Effector CD4-positive, alpha-beta T cell (primary cell): ENCODE measurements at regions not wholly inside any gene's neighbourhood (a gene's known extent, or its start where the extent isn't known, plus 50 kb on each side); places are given as distances from the start of the nearest gene placed in this dataset.

Source experiments
- DNase-seq: peaks from one replicate; pipeline ENCODE4 v3.0.0-alpha.2; 2020

DNA sequence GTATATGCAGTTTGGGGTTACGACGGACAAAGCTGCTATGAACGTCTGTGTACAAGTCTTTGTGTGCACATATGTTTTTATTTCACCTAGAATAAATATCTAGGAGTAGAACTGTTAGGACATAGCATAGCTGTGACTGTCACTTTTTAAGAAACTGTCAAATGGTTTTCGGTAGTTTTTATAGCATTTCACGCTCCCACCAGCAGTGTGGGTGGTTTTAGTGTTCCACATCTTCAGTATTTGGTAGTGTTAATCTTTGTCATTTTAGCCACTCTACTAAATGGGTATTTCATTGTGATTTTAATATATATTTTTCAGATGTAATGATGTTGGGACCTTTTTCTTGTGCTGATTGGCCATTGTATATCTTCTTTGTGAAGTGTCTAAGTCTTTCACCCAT is 109.1 kb upstream of the BCAT1 start:
- DNase-seq, result no peak

DNA sequence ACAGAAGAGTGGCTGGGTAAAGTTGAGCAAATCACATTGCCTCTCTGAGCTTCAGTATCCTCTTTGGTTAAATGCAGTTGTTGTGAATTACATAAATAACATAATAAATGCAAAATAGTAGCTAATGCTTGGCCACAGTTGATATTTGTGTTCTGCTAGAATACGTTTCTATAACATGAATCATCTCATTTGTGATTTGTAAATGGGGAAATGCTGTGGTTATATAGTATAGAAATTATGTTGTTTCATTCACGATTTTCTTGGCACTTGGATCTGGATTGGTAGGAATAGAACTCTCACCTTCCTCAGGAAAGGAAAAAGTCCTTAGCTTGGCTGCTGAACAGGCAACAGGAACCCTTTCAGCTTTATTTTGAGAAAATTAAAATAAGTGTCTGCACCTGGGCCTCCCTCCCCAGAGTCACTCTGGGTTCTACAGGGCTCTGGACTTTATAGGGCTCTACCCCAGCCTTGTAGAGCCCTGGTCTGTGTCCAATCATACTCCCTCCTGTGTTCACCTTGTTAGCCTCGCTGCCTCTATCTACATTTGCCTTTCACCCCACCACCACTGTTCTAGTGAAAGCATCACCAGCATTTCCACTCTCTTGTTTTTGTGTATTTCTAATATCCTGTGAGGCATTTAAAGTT is 107.7 kb upstream of the BCAT1 start:
- DNase-seq, result no peak

- no peak for DNase-seq
Observed at GRCh38 chr12:25056011-25056410, 107.1 kb upstream of the BCAT1 start.

DNA sequence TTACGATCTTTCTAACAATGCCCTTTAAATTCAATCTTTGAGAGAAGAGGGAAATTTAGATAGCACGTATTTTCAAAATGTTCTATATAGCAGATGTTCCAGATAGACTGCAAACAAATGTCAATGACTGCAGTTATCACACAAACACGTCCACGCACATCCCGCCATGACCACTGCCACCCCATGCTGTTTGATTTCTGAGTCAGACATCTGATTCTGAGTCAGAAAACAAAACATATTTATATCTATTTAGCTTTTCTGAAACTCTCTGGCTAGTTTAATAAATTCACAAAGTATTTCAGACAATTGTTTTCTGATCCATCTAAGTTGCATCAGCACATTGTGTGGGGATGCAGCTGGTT is 105.9 kb upstream of the BCAT1 start:
- DNase-seq, result peak; percentile 25

- no peak for DNase-seq
Observed at GRCh38 chr12:25054076-25054782, 105.3 kb upstream of the BCAT1 start.

DNA sequence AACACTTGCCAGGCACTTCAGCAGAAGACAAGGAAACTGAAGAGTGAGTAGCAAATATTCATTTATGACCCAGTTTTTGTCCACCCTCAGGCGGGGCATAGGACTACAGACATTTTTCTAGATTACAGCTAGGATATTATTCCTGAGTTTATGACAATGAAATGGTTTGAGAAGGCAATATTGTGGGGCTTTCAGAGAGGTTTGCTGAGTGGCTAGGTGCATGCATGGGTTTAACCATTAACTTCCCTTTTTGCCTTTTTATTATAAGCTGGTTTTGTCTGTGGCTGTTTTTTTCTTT is 104.0 kb upstream of the BCAT1 start:
- no peak for DNase-seq

DNA sequence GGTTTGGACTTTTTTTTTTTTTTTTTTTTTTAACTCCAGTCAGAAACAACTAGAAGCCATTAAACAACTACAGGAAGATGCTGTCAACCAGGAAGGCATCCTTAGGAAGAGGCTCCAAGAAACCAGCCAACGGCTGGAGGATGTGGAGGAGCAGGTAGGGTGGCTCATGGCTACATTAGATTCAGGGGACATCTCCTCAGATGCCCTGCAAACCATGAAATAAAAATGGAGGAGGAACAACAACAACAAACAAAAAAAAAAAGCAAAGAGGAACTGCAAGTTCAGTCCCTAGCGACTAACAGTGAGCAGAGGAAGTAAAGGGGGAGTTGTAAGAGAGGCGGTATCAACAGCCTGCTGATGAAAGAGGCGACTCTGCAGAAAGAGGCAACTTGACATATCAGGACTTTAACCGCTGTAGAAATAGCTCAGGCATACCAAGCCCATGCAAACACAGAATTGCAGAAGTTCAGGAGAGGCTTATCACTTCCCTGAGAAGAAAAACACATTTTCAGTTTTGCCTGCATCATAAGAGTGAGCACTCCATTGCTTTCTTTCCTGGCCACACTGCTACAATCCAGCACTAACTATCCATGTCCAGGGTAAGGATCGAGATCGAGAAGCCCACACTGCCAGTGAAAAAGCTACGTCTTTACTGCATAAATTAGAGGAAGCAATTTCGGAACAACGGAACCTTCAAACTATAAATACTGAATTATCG is 103.5 kb upstream of the BCAT1 start:
- DNase-seq, result peak; percentile 39

DNA sequence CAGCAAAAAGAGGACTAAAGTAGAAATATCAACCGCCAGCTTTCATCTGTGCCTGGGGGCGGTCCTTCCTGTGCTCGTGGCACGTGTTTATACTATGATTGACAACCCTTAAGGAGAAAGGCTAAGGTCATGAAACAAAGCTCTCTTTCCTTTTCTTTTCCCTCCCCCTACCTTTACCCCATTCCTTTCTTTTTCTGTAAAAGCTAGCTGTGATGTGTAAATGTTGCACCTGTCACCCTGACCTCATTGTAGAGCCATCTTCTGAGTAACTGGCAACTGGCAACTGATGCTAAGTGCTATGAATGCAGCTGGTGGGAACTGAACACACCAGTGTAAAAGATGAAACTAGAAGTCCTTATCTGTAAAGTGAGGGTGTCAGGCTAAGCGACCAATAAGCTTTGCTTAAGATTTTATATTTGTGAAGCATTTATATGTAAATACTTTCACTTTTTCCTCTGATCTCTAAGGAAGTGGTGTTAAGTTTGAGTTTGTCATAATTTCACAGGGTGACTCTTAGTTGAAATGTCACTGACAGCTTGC is 102.8 kb upstream of the BCAT1 start:
- DNase-seq, result peak; percentile 40

- no peak for DNase-seq
Observed at GRCh38 chr12:25051171-25051570, 102.3 kb upstream of the BCAT1 start.

- no peak for DNase-seq
Observed at GRCh38 chr12:25045869-25046268, 97.0 kb upstream of the BCAT1 start.

DNA sequence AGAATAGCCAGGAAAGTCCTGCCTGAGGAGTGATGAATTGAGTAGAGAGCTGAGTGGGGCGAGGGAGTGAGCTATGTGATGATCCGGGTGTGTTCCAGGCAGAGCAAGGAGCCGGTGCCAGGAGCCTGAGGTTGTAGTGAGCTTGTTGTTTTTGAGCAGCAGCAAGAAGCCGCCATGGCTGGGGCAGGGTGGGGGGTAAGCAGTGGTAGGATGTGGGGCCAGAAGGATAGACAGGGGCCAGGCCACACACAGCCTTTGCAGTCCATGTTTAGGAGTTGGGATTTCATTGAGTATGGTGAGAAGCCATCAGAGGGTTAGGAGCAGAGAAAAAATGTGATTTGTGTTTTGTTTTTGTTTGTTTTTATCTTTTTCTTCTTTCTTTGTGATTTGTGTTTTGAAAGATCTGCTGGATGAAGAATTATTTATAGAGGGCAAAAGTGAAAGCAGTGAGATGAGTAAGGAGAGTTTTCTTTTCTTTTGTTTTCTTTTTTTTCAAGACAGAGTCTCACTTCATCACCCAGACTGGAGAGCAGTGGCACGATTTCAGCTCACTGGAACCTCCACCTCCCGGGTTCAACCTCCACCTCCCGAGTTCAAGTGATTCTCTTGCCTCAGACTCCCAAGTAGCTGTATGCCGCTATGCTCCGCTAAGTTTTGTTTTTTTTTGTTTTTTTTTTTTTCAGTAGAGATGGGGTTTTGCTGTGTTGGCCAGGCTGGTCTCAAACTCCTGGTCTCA is 92.3 kb upstream of the BCAT1 start:
- DNase-seq, result no peak

- no peak for DNase-seq
Observed at GRCh38 chr12:25040593-25040992, 91.7 kb upstream of the BCAT1 start.

DNA sequence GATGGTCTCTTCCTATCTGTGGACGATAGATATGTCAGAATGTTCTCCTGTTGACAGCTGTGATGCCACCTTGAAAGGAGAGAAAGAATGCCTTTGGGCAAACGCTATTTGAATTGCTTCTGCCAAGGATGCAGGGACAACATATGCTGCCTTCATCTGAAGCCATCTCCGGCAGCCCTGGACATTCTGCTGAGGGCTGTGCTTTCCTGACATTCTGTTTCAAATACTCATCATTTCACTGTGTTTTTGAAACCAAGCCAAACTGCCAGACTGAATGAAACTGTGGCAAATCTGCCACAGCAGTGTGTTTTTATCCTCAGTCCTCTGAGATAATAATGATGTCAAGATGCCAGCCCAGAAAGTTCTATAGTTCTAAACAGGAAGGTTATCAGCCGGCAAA is 85.8 kb upstream of the BCAT1 start:
- DNase-seq, result no peak

- no peak for DNase-seq
Observed at GRCh38 chr12:25025951-25026490, 77.1 kb upstream of the BCAT1 start.

- no peak for DNase-seq
Observed at GRCh38 chr12:25025260-25025659, 76.4 kb upstream of the BCAT1 start.

DNA sequence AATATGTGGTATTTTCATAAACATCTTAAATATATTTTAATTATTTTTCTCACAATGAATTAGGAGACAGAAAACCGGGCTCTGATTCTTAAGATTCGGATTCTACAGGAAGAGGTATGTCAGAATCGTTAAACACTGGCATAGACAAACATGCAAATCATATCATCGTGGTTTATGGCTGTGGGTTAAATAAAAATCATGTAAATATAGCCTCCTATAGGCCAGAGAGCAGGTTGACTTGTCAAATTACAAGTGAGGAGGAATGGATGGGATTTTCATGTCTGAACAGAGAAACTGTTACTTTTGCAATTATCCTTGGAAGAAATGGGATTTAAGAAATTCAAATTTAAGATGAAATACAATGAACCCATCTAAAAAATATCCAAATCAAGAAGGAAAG is 74.9 kb upstream of the BCAT1 start:
- DNase-seq, result no peak

GRCh38 chr12:25020621-25021243 is 71.8 kb upstream of the BCAT1 start:
- DNase-seq, result no peak

- DNase-seq, result no peak
Observed at GRCh38 chr12:25018146-25018545, 69.2 kb upstream of the BCAT1 start.

DNA sequence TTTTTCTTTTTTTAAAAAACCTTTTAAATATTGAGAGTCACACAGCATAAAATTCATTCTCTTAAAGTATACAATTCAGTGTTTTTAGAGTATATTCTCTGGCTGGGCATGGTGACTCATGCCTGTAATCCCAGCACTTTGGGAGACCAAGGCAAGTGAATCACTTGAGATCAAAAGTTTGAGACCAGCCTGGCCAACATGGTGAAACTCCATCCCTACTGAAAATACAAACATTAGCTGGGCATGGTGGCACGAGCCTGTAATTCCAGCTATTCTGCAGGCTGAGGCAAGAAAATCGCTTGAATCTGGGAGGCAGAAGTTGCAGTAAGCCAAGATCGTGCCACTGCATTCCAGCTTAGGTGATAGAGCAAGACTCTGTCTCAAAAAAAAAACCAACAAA is 68.4 kb upstream of the BCAT1 start:
- DNase-seq, result no peak

DNA sequence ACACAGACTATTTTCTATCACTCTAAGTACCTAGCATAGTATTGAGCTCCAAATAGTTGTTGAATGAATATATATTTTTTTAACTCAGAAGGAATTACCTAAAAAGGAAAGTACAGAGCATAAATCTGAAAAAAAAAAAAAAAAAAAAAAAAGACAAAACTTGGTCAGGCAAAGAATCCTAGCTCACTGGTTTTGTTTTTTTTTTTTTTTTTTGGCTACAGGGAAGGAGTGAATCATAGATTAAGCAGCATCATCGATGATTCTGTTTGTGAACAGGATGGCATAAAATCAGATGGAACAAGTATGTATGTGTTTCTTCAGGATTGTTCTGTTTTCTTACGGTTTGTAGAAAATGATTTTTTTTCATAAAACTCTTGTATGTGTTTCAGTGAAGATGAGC is 66.1 kb upstream of the BCAT1 start:
- DNase-seq, result no peak

GRCh38 chr12:25013061-25013460 is 64.2 kb upstream of the BCAT1 start:
- no peak for DNase-seq

DNA sequence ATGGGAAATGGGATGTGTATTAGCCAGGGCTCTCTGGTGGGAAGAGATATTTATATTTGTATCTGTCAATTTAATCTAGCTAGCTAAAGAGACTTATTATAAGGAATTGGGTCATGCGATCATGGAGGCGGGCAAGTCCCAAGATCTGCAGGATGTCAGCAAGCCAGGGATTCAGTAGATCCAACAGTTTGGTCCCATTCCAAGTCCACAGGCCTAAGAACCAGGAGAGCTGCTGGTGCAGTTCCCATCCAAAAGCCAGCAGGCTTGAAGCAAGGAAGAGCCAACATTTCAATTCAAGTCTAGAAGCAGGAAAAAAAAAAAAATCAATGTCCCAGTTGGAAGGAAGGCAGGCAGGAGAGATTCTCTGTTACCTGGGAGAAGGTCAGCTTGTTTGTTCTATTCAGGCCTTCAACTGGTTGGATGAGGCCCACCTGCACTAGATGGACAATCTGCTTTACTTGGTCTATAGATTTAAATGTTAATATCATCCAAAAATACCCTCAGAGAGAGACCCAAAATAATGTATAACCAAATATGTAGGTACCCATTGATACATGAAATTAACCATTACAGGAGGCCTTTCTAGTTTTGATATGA is 60.7 kb upstream of the BCAT1 start:
- DNase-seq, result no peak
